ENCODE measurements at regions not wholly inside any gene's neighbourhood (a gene's known extent, or its start where the extent isn't known, plus 50 kb on each side); places are given as distances from the start of the nearest gene placed in this dataset.

DNA sequence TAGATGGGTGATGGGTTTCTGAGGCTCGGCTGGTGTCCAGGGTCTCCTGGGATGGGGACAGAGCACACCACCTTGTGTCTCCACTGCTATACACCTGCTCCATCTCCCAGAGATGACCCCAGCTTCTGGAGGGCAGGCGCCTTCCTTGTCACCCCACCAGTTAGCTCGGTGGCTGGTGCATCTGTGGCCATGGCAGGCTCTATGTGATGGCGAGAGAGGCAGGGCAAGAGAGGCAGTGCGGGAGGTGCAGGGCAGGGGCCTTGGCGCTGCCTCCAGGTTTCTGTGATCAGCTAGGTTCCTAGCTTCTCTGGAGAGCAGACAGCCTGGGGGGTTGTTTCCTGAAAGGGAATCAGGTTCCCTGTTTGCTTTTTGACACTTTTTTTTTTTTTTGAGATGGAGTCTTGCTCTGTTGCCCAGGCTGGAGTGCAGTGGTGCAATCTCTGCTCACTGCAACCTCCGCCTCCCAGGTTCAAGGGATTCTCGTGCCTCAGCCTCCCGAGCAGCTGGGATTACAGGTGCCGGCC, 69.0 kb upstream of the ZNF536 start:
- Histone ChIP-seq H2BK20ac (ENCODE audit: low read length) (no peak overlapping the region), H3K18ac (ENCODE audit: extremely low read depth, low read length) (no peak overlapping the region), H3K27ac (ENCODE audit: low read depth, low read length) (no peak overlapping the region), H2AFZ (ENCODE audit: low read length) (no peak overlapping the region), H3K27me3 (replicated peaks in 1 of 4; ENCODE audit: control insufficient read depth in 3 of 4, extremely low read depth in 1 of 4, insufficient read depth in 3 of 4, low read length in 3 of 4) (no peaks in the 10 kb centered on the region), H3K23ac (ENCODE audit: insufficient read length) (no peak overlapping the region), H3K9ac (replicated peaks in 1 of 4; ENCODE audit: extremely low read depth in 1 of 4, low read depth in 3 of 4, low read length in 3 of 4) (no peak overlapping the region), H4K5ac (ENCODE audit: insufficient read length, low read depth, low read length) (no peak overlapping the region), H3K9me3 (ENCODE audit: insufficient read depth in 2 of 2, low read depth in 1 of 2, low read length in 1 of 2) (no peaks in the 10 kb centered on the region), H3K4me2 (ENCODE audit: insufficient read depth in 1 of 2, low read depth in 2 of 2, low read length in 2 of 2) (no peak overlapping the region), H4K91ac (replicated peaks; ENCODE audit: insufficient read length, low read length) (no peak overlapping the region), H4K20me1 (replicated peaks in 1 of 2; ENCODE audit: control insufficient read depth in 1 of 2, insufficient read depth in 2 of 2, low read length in 2 of 2) (no peaks in the 10 kb centered on the region), H3K14ac (ENCODE audit: insufficient read length) (no peak overlapping the region), H3K79me1 (ENCODE audit: low read depth, low read length) (no peaks in the 10 kb centered on the region), H3K36me3 (ENCODE audit: control insufficient read depth in 2 of 4, insufficient read depth in 4 of 4, low read length in 3 of 4) (no peaks in the 10 kb centered on the region), H4K8ac (ENCODE audit: extremely low read depth, insufficient read depth, low read length) (no peak overlapping the region), H3K4me1 (replicated peaks in 1 of 4; ENCODE audit: control insufficient read depth in 3 of 4, insufficient read depth in 4 of 4, low read length in 3 of 4) (no peaks in the 10 kb centered on the region), H2AK5ac (ENCODE audit: low read depth, low read length) (no peak overlapping the region), H2BK120ac (replicated peaks; ENCODE audit: low read depth, low read length) (no peak overlapping the region), H2BK12ac (ENCODE audit: low read depth, low read length) (no peak overlapping the region), H3K56ac (replicated peaks; ENCODE audit: insufficient read length, low read depth, low read length) (no peak overlapping the region), H3K23me2 (ENCODE audit: low read depth, low read length) (no peaks in the 10 kb centered on the region), H2BK5ac (ENCODE audit: low read depth, low read length) (no peak overlapping the region), H3K4ac (replicated peaks; ENCODE audit: insufficient read length, low read depth, low read length) (no peak overlapping the region), H3K4me3 (ENCODE audit: extremely low read depth in 1 of 4, insufficient read depth in 2 of 4, low read depth in 3 of 4, low read length in 4 of 4) (no peak overlapping the region), H3K79me2 (ENCODE audit: control insufficient read depth in 1 of 2, insufficient read depth in 2 of 2, low read length in 2 of 2) (no peaks in the 10 kb centered on the region), H2BK15ac (ENCODE audit: low read length) (no peak overlapping the region)
- CTCF ChIA-PET (ENCODE audit: partially characterized antibody) = no interaction called here
- no peak for TF ChIP-seq TAF7 (optimal IDR thresholded peaks at IDR 0.05; ENCODE audit: borderline replicate concordance, low read depth, low read length)
- FAIRE-seq (no peak), DNase-seq (ENCODE audit: low read depth in 1 of 2, low spot score in 2 of 2) (no peak)
- POLR2A ChIA-PET (ENCODE audit: partially characterized antibody) = interaction anchor here (1.0 kb wide), 1 partner anchor 9 kb away, joined by 4 read pairs; no protein-coding TSS in a partner anchor
- WGBS, 2 experiments (ENCODE audit: extremely low coverage in 1 of 2, insufficient coverage in 1 of 2, insufficient read length in 1 of 2, insufficient replicate concordance in 2 of 2, low coverage in 1 of 2, low lambda C conversion rate in 2 of 2, missing lambda C conversion rate in 1 of 2) = 95% methylated on average over 10 of the region's 10 CpGs; no CpG with 5 or more reads in 1 of the 2 experiments

Measured in H1 (cell line).